ENCODE measurements at regions not wholly inside any gene's neighbourhood (a gene's known extent, or its start where the extent isn't known, plus 50 kb on each side); places are given as distances from the start of the nearest gene placed in this dataset.
"Not testable (repeated sequence)": the region's sequence is repeated elsewhere in the genome, so short reads cannot be mapped to it uniquely, and the experiment has no call there.

GRCh38 chrX:9403374-9403773, 61.5 kb upstream of the TBL1X start:
- dilution Hi-C loops (cut with MboI; ENCODE audit: extremely low pct_ligation_motif_present, low sequenced_read_pairs) = no loop called here
- TF ChIP-seq CTCF (optimal IDR thresholded peaks at IDR 0.05 in 1 of 3, IDR thresholded peaks at IDR 0.05 in 1 of 3, conservative IDR thresholded peaks at IDR 0.05 in 1 of 3; ENCODE audit: extremely low read depth in 1 of 3, insufficient read depth in 2 of 3, low read length in 3 of 3) (no peak), EZH2 (IDR thresholded peaks at IDR 0.05; ENCODE audit: low read length) (no peak)
- Histone ChIP-seq H3K4me2 (ENCODE audit: control insufficient read depth, extremely low read depth, insufficient read depth, low read depth, low read length) (no peak overlapping the region), H3K9me3 (ENCODE audit: control insufficient read depth, low read depth, low read length) (peaks cover 4% of the 10 kb centered on the region), H4K20me1 (ENCODE audit: control insufficient read depth, extremely low read depth, insufficient read depth, low read length) (no peaks in the 10 kb centered on the region), H3K4me3 (ENCODE audit: control insufficient read depth in 2 of 3, extremely low read depth in 1 of 3, insufficient read depth in 2 of 3, low read depth in 1 of 3, low read length in 3 of 3) (no peak overlapping the region), H3K27ac (ENCODE audit: control insufficient read depth, insufficient read depth, low read length) (no peak overlapping the region), H3K79me2 (ENCODE audit: control insufficient read depth, insufficient read depth, low read length) (no peaks in the 10 kb centered on the region), H3K27me3 (ENCODE audit: control insufficient read depth, extremely low read depth, insufficient read depth, low read length) (no peaks in the 10 kb centered on the region), H3K9ac (ENCODE audit: control insufficient read depth, extremely low read depth, insufficient read depth, low read length) (no peak overlapping the region), H3K4me1 (ENCODE audit: control insufficient read depth, extremely low read depth, insufficient read depth, low read length) (no peaks in the 10 kb centered on the region), H2AFZ (ENCODE audit: control insufficient read depth, low read length) (no peak overlapping the region), H3K9me1 (ENCODE audit: control insufficient read depth, extremely low read depth, insufficient read depth, low read length) (no peaks in the 10 kb centered on the region), H3K36me3 (ENCODE audit: control insufficient read depth in 2 of 2, extremely low read depth in 1 of 2, insufficient read depth in 2 of 2, low read length in 2 of 2) (no peaks in the 10 kb centered on the region)
- no peak for DNase-seq (ENCODE audit: low read depth, low spot score)
- no peak for FAIRE-seq

DNA sequence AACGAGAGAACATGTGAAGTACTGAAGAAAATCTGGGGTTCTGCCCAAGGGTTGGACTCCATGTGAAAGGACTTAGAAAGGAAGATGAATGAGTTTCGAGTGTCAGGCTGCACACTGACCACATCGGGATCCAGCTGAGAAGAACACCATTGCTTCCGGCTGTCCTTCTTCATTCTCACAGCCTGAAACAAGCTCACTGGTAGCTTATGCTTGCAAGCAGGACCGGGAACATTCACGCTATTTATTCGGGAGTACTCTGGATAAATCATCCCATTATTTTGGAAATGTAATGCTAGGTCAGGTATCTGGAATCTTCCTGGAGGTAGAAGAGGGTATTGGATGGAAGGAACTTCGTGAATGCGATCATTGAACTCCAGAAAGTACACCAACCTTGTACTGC, 59.2 kb upstream of the TBL1X start:
- H3K36me3 ChIP-seq (ENCODE audit: control insufficient read depth in 2 of 2, extremely low read depth in 1 of 2, insufficient read depth in 2 of 2, low read length in 2 of 2); DNase-seq (ENCODE audit: low read depth, low spot score); H3K27ac ChIP-seq (ENCODE audit: control insufficient read depth, insufficient read depth, low read length); H3K9ac ChIP-seq (ENCODE audit: control insufficient read depth, extremely low read depth, insufficient read depth, low read length); FAIRE-seq; H3K4me2 ChIP-seq (ENCODE audit: control insufficient read depth, extremely low read depth, insufficient read depth, low read depth, low read length); H2AFZ ChIP-seq (ENCODE audit: control insufficient read depth, low read length); H3K27me3 ChIP-seq (ENCODE audit: control insufficient read depth, extremely low read depth, insufficient read depth, low read length); H3K79me2 ChIP-seq (ENCODE audit: control insufficient read depth, insufficient read depth, low read length); H3K4me1 ChIP-seq (ENCODE audit: control insufficient read depth, extremely low read depth, insufficient read depth, low read length); H3K9me3 ChIP-seq (ENCODE audit: control insufficient read depth, low read depth, low read length); H3K4me3 ChIP-seq (ENCODE audit: control insufficient read depth in 2 of 3, extremely low read depth in 1 of 3, insufficient read depth in 2 of 3, low read depth in 1 of 3, low read length in 3 of 3); dilution Hi-C loops (cut with MboI; ENCODE audit: extremely low pct_ligation_motif_present, low sequenced_read_pairs); H4K20me1 ChIP-seq (ENCODE audit: control insufficient read depth, extremely low read depth, insufficient read depth, low read length); H3K9me1 ChIP-seq (ENCODE audit: control insufficient read depth, extremely low read depth, insufficient read depth, low read length): not testable (repeated sequence)

DNA sequence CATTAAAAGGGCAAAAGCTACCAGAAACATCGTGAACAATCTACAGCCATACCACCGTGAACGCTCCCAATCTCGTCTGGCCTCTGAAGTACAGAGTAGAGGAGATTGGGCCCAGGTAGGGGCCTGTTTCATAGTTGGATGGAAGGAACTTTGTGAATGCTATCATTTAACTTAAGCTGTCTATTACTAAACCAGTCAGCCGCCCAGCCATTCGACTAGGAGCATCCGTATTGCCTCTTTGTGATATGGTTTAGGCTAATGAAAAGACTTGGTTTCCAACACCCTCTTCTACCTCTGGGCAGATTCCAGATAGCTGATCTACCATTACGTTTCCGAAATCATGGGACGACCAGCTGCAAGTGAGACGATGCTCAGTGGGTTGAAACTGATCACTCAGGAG, 54.0 kb upstream of the TBL1X start:
- not testable (repeated sequence) for H2AFZ ChIP-seq (ENCODE audit: control insufficient read depth, low read length); H3K9me1 ChIP-seq (ENCODE audit: control insufficient read depth, extremely low read depth, insufficient read depth, low read length)

GRCh38 chrX:9411682-9412081, 53.2 kb upstream of the TBL1X start:
- H3K79me2 ChIP-seq (ENCODE audit: control insufficient read depth, insufficient read depth, low read length); H3K9me3 ChIP-seq (ENCODE audit: control insufficient read depth, low read depth, low read length); dilution Hi-C loops (cut with MboI; ENCODE audit: extremely low pct_ligation_motif_present, low sequenced_read_pairs); DNase-seq (ENCODE audit: low read depth, low spot score); H3K9ac ChIP-seq (ENCODE audit: control insufficient read depth, extremely low read depth, insufficient read depth, low read length); H3K36me3 ChIP-seq (ENCODE audit: control insufficient read depth in 2 of 2, extremely low read depth in 1 of 2, insufficient read depth in 2 of 2, low read length in 2 of 2); H2AFZ ChIP-seq (ENCODE audit: control insufficient read depth, low read length); H3K27me3 ChIP-seq (ENCODE audit: control insufficient read depth, extremely low read depth, insufficient read depth, low read length); H3K27ac ChIP-seq (ENCODE audit: control insufficient read depth, insufficient read depth, low read length); H4K20me1 ChIP-seq (ENCODE audit: control insufficient read depth, extremely low read depth, insufficient read depth, low read length); FAIRE-seq; H3K4me2 ChIP-seq (ENCODE audit: control insufficient read depth, extremely low read depth, insufficient read depth, low read depth, low read length); H3K9me1 ChIP-seq (ENCODE audit: control insufficient read depth, extremely low read depth, insufficient read depth, low read length); H3K4me3 ChIP-seq (ENCODE audit: control insufficient read depth in 2 of 3, extremely low read depth in 1 of 3, insufficient read depth in 2 of 3, low read depth in 1 of 3, low read length in 3 of 3); H3K4me1 ChIP-seq (ENCODE audit: control insufficient read depth, extremely low read depth, insufficient read depth, low read length): not testable (repeated sequence)

More for the DNA sequence above, 54.0 kb upstream of the TBL1X start:
- H3K9ac ChIP-seq (ENCODE audit: control insufficient read depth, extremely low read depth, insufficient read depth, low read length); FAIRE-seq; H3K36me3 ChIP-seq (ENCODE audit: control insufficient read depth in 2 of 2, extremely low read depth in 1 of 2, insufficient read depth in 2 of 2, low read length in 2 of 2); H3K4me2 ChIP-seq (ENCODE audit: control insufficient read depth, extremely low read depth, insufficient read depth, low read depth, low read length); H3K4me3 ChIP-seq (ENCODE audit: control insufficient read depth in 2 of 3, extremely low read depth in 1 of 3, insufficient read depth in 2 of 3, low read depth in 1 of 3, low read length in 3 of 3); H3K27ac ChIP-seq (ENCODE audit: control insufficient read depth, insufficient read depth, low read length); H3K9me3 ChIP-seq (ENCODE audit: control insufficient read depth, low read depth, low read length); H4K20me1 ChIP-seq (ENCODE audit: control insufficient read depth, extremely low read depth, insufficient read depth, low read length); dilution Hi-C loops (cut with MboI; ENCODE audit: extremely low pct_ligation_motif_present, low sequenced_read_pairs); H3K79me2 ChIP-seq (ENCODE audit: control insufficient read depth, insufficient read depth, low read length); H3K4me1 ChIP-seq (ENCODE audit: control insufficient read depth, extremely low read depth, insufficient read depth, low read length); H3K27me3 ChIP-seq (ENCODE audit: control insufficient read depth, extremely low read depth, insufficient read depth, low read length); DNase-seq (ENCODE audit: low read depth, low spot score): not testable (repeated sequence)

Data from keratinocyte (primary cell).